Upper lobe of left lung (tissue), 6 donors: ENCODE measurements at regions not wholly inside any gene's neighbourhood (a gene's known extent, or its start where the extent isn't known, plus 50 kb on each side); places are given as distances from the start of the nearest gene placed in this dataset.

Experiments used
- ATAC-seq, 2 donors: fragments of 200-7000 bp; cut with Tn5 transposase; one replicate each; pipeline ENCODE4 v1.9.1; 2022; ENCODE audit warnings: mild to moderate bottlenecking in 2 of 2, moderate library complexity in 2 of 2; ENCODE audit not compliant: low FRiP score in 2 of 2
- DNase-seq, 2 donors: peaks; one replicate each; pipeline ENCODE4 v3.0.0-alpha.2; 2019 to 2020
- H3K27ac ChIP-seq, 4 donors: fragments of 200-600 bp; sonication (generic); one replicate each; pipeline ENCODE4 v1.5.1; 2016 to 2019
- H3K27me3 ChIP-seq, 4 donors: fragments of 200-600 bp; sonication (generic); one replicate each; pipeline ENCODE4 v1.5.1; 2017 to 2019
- H3K36me3 ChIP-seq, 4 donors: fragments of 200-600 bp; sonication (generic); one replicate each; pipeline ENCODE4 v1.5.1; 2016 to 2019
- H3K4me1 ChIP-seq, 4 donors: fragments of 200-600 bp; sonication (generic); one replicate each; pipeline ENCODE4 v1.5.1; 2018 to 2019
- H3K4me3 ChIP-seq, 4 donors: fragments of 200-600 bp; sonication (generic); one replicate each; pipeline ENCODE4 v1.5.1; 2017 to 2019; ENCODE audit warnings: mild to moderate bottlenecking in 2 of 4, moderate library complexity in 1 of 4
- H3K9me3 ChIP-seq, 4 donors: fragments of 200-600 bp; sonication (generic); one replicate each; pipeline ENCODE4 v1.5.1; 2018 to 2019
- EP300 ChIP-seq, 4 donors: sonication (generic); formaldehyde crosslinking; IDR thresholded peaks; one replicate each; pipeline ENCODE4 v1.5.1; 2017; ENCODE audit warnings: antibody characterized with exemption in 4 of 4, control low read depth in 2 of 4
- POLR2A ChIP-seq, 4 donors: fragments of 450-650 bp; IDR thresholded peaks; one replicate each; pipeline ENCODE4 v1.5.1; 2016 to 2017; ENCODE audit warnings: antibody characterized with exemption in 4 of 4, mild to moderate bottlenecking in 2 of 4
- POLR2AphosphoS5 ChIP-seq, 2 donors: sonication (generic); formaldehyde crosslinking; IDR thresholded peaks; one replicate each; pipeline ENCODE4 v1.5.1; 2017; ENCODE audit warnings: antibody characterized with exemption in 2 of 2
- WGBS, 2 donors: methylation state at CpG; one replicate each; pipeline ENCODE4 v1.1.5; 2017 to 2018; 5-methylcytosine and 5-hydroxymethylcytosine counted together
- TF ChIP-seq, protein P1 (sequence below), 6 experiments: fragments of 450-650 bp in 4 of 6; fragments of 200-600 bp in 2 of 6; sonication (generic) in 2 of 6; IDR thresholded peaks; one replicate each; pipeline ENCODE4 v1.5.1; 2016 to 2019; ENCODE audit warnings: antibody characterized with exemption in 6 of 6
- donor health status: DM: no; HTN: no; CAD: no; lungs with moderate emphysema.
- donor health status: DM: no; HTN: yes; CAD: no; lungs with severe emphysema.

- DNase-seq, result no peak
- no peak for ATAC-seq
- Histone ChIP-seq H3K4me3 (no peak overlapping the region), H3K9me3 (no peaks in the 10 kb centered on the region), H3K4me1 (no peaks in the 10 kb centered on the region), H3K36me3 (no peaks in the 10 kb centered on the region), H3K27ac (no peak overlapping the region), H3K27me3 (no peaks in the 10 kb centered on the region)
- TF ChIP-seq POLR2A (IDR thresholded peaks at IDR 0.05) (no peak), EP300 (IDR thresholded peaks at IDR 0.05) (no peak), POLR2AphosphoS5 (IDR thresholded peaks at IDR 0.05) (no peak)
- TF ChIP-seq, protein P1, sequence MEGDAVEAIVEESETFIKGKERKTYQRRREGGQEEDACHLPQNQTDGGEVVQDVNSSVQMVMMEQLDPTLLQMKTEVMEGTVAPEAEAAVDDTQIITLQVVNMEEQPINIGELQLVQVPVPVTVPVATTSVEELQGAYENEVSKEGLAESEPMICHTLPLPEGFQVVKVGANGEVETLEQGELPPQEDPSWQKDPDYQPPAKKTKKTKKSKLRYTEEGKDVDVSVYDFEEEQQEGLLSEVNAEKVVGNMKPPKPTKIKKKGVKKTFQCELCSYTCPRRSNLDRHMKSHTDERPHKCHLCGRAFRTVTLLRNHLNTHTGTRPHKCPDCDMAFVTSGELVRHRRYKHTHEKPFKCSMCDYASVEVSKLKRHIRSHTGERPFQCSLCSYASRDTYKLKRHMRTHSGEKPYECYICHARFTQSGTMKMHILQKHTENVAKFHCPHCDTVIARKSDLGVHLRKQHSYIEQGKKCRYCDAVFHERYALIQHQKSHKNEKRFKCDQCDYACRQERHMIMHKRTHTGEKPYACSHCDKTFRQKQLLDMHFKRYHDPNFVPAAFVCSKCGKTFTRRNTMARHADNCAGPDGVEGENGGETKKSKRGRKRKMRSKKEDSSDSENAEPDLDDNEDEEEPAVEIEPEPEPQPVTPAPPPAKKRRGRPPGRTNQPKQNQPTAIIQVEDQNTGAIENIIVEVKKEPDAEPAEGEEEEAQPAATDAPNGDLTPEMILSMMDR (IDR thresholded peaks at IDR 0.05), result no peak
- WGBS, 2 donors, result 27 to 56% methylated on average over 2 of the region's 2 CpGs
Observed at GRCh38 chr4:189504220-189504619, 436.5 kb upstream of the FRG1 start.

DNA sequence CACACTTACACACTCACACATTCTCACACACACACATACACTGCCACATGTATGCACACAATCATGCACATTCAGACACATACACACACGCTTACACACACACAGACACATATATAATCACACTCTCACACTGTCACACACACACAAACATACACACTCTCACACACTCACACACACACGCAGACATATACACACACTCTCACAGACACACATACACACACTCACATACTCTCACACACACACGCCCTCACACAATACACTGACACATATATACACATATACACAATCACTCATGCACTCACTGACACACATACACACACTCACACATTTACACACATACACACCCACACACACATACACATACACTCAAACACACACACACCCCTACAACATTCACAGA lies 435.3 kb upstream of the FRG1 start:
- TF ChIP-seq, protein P1 (IDR thresholded peaks at IDR 0.05), result no peak
- WGBS, 2 donors, result 88 to 92% methylated on average over 3 of the region's 3 CpGs
- no peaks in the 10 kb centered on the region for H3K27me3 ChIP-seq
- no peaks in the 10 kb centered on the region for H3K36me3 ChIP-seq
- DNase-seq, result no peak
- H3K4me1 ChIP-seq, result no peaks in the 10 kb centered on the region
- H3K9me3 ChIP-seq, result no peaks in the 10 kb centered on the region
- no peak overlapping the region for H3K27ac ChIP-seq
- H3K4me3 ChIP-seq, result no peak overlapping the region
- peak in 1 of 2 donors; percentile 55 for ATAC-seq

DNA sequence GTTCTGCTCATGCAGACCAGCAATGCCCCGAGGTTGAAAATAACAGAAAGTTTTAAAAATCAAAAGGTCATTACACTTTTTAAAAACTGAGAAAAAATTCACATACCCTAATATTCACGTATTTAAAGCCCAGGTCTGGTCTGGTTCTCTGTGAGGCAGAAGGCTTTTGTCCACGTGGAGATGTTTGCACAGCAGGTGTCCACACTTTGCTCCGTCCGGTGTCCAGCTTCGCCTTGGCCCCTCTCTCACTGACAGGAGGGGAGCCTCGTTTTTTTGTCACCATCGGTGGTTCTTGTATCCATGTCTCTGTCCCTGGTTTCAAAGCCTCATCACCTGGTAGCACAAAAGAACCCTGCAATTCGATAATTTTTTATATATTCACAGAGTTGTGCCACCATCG lies 434.6 kb upstream of the FRG1 start:
- DNase-seq, result no peak
- 62 to 77% methylated on average over 10 of the region's 10 CpGs for WGBS, 2 donors
- Histone ChIP-seq H3K9me3 (no peaks in the 10 kb centered on the region), H3K27ac (no peak overlapping the region), H3K4me1 (no peaks in the 10 kb centered on the region), H3K36me3 (no peaks in the 10 kb centered on the region), H3K27me3 (no peaks in the 10 kb centered on the region), H3K4me3 (no peak overlapping the region)
- ATAC-seq, result no peak
- no peak for TF ChIP-seq POLR2A (IDR thresholded peaks at IDR 0.05)
- TF ChIP-seq EP300 (IDR thresholded peaks at IDR 0.05), result no peak
- TF ChIP-seq POLR2AphosphoS5 (IDR thresholded peaks at IDR 0.05), result no peak
- TF ChIP-seq, protein P1 (IDR thresholded peaks at IDR 0.05), result no peak

- WGBS, 2 donors, result 90 to 94% methylated on average over 2 of the region's 2 CpGs
- no peaks in the 10 kb centered on the region for H3K4me1 ChIP-seq
- no peak overlapping the region for H3K27ac ChIP-seq
- no peaks in the 10 kb centered on the region for H3K27me3 ChIP-seq
- ATAC-seq (no peak), DNase-seq (no peak)
- no peaks in the 10 kb centered on the region for H3K36me3 ChIP-seq
- no peaks in the 10 kb centered on the region for H3K9me3 ChIP-seq
- TF ChIP-seq POLR2AphosphoS5 (IDR thresholded peaks at IDR 0.05) (no peak), EP300 (IDR thresholded peaks at IDR 0.05) (no peak)
- TF ChIP-seq, protein P1 (IDR thresholded peaks at IDR 0.05), result no peak
- H3K4me3 ChIP-seq, result no peak overlapping the region
Observed at GRCh38 chr4:189507060-189507459, 433.6 kb upstream of the FRG1 start.

DNA sequence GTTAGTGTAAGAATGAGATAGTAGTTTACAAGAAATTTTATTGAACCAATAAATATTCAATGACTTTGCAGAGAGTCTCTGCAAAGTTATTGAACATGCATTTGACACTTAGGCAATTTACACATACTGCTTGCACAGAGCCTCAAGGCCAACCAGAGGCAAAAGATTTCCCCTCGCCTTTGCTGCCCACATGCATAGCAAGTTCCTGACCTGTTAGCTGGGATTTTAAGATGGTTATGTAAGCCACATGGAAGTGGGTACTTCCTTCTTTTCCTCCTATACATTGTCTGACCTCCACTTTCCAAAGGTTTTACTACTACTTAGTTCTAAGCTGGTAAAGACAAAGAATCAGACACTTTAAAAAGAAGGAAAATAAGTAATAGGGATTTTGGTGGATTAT lies 430.1 kb upstream of the FRG1 start:
- no peaks in the 10 kb centered on the region for H3K36me3 ChIP-seq
- no peak for ATAC-seq
- H3K9me3 ChIP-seq, result no peaks in the 10 kb centered on the region
- DNase-seq, result no peak
- WGBS, 2 donors, result 50 to 79% methylated on average over 1 of the region's 1 CpG
- no peaks in the 10 kb centered on the region for H3K27me3 ChIP-seq
- TF ChIP-seq POLR2AphosphoS5 (IDR thresholded peaks at IDR 0.05) (no peak), POLR2A (IDR thresholded peaks at IDR 0.05) (no peak), EP300 (IDR thresholded peaks at IDR 0.05) (no peak)
- TF ChIP-seq, protein P1 (IDR thresholded peaks at IDR 0.05), result no peak
- H3K27ac ChIP-seq, result no peak overlapping the region
- H3K4me3 ChIP-seq, result no peak overlapping the region
- H3K4me1 ChIP-seq, result no peaks in the 10 kb centered on the region
